ENCODE measurements at regions not wholly inside any gene's neighbourhood (a gene's known extent, or its start where the extent isn't known, plus 50 kb on each side); places are given as distances from the start of the nearest gene placed in this dataset.
"Not testable (repeated sequence)": the region's sequence is repeated elsewhere in the genome, so short reads cannot be mapped to it uniquely, and the experiment has no call there.

GRCh38 chr13:82259284-82259683 is 1623.0 kb downstream of the SLITRK1 start:
- no peak for FAIRE-seq
- no peak for DNase-seq (ENCODE audit: low spot score)

- FAIRE-seq (no peak), DNase-seq (ENCODE audit: low spot score) (no peak)
Measured at GRCh38 chr13:82257790-82258507, 1624.3 kb downstream of the SLITRK1 start.

GRCh38 chr13:82248762-82249161 is 1633.5 kb downstream of the SLITRK1 start:
- no peak for FAIRE-seq

GRCh38 chr13:82245860-82246259 is 1636.4 kb downstream of the SLITRK1 start:
- no peak for FAIRE-seq
- no peak for DNase-seq (ENCODE audit: low spot score)

More at GRCh38 chr13:82248762-82249161, 1633.5 kb downstream of the SLITRK1 start:
- DNase-seq (ENCODE audit: low spot score), result no peak

- DNase-seq (ENCODE audit: low spot score), result no peak
- FAIRE-seq, result no peak
Measured at GRCh38 chr13:82224806-82225205, 1657.5 kb downstream of the SLITRK1 start.

GRCh38 chr13:82221621-82222020 is 1660.7 kb downstream of the SLITRK1 start:
- FAIRE-seq, result no peak
- DNase-seq (ENCODE audit: low spot score), result no peak

GRCh38 chr13:82220641-82221040 is 1661.6 kb downstream of the SLITRK1 start:
- no peak for DNase-seq (ENCODE audit: low spot score)

GRCh38 chr13:82216165-82216564 is 1666.1 kb downstream of the SLITRK1 start:
- FAIRE-seq, result no peak
- DNase-seq (ENCODE audit: low spot score), result no peak

More at GRCh38 chr13:82220641-82221040, 1661.6 kb downstream of the SLITRK1 start:
- FAIRE-seq, result no peak

GRCh38 chr13:82214341-82214740 is 1667.9 kb downstream of the SLITRK1 start:
- no peak for FAIRE-seq
- no peak for DNase-seq (ENCODE audit: low spot score)

- DNase-seq (ENCODE audit: low spot score) (no peak), FAIRE-seq (no peak)
Measured at GRCh38 chr13:82206241-82206640, 1676.0 kb downstream of the SLITRK1 start.

- DNase-seq (ENCODE audit: low spot score), result no peak
- FAIRE-seq, result no peak
Measured at GRCh38 chr13:82202398-82202797, 1679.9 kb downstream of the SLITRK1 start.

- DNase-seq (ENCODE audit: low spot score), result no peak
- FAIRE-seq, result no peak
Measured at GRCh38 chr13:82196087-82196486, 1686.2 kb downstream of the SLITRK1 start.

- FAIRE-seq, result no peak
- no peak for DNase-seq (ENCODE audit: low spot score)
Measured at GRCh38 chr13:82187227-82187626, 1695.0 kb downstream of the SLITRK1 start.

- FAIRE-seq, result no peak
- no peak for DNase-seq (ENCODE audit: low spot score)
Measured at GRCh38 chr13:82176751-82177150, 1705.5 kb downstream of the SLITRK1 start.

GRCh38 chr13:82165396-82166174 is 1716.7 kb downstream of the SLITRK1 start:
- FAIRE-seq, result no peak
- DNase-seq (ENCODE audit: low spot score), result no peak

- not testable (repeated sequence) for FAIRE-seq; DNase-seq (ENCODE audit: low spot score)
Measured at GRCh38 chr13:82164780-82165395, 1717.4 kb downstream of the SLITRK1 start.

GRCh38 chr13:82147526-82147925 is 1734.7 kb downstream of the SLITRK1 start:
- no peak for FAIRE-seq

GRCh38 chr13:82136880-82137279 is 1745.4 kb downstream of the SLITRK1 start:
- no peak for FAIRE-seq

More at GRCh38 chr13:82147526-82147925, 1734.7 kb downstream of the SLITRK1 start:
- DNase-seq (ENCODE audit: low spot score), result no peak

GRCh38 chr13:82129281-82129680 is 1753.0 kb downstream of the SLITRK1 start:
- DNase-seq (ENCODE audit: low spot score) (no peak), FAIRE-seq (no peak)

More at GRCh38 chr13:82136880-82137279, 1745.4 kb downstream of the SLITRK1 start:
- no peak for DNase-seq (ENCODE audit: low spot score)

- DNase-seq (ENCODE audit: low spot score), result no peak
- FAIRE-seq, result no peak
Measured at GRCh38 chr13:82118589-82118988, 1763.7 kb downstream of the SLITRK1 start.

GRCh38 chr13:82116422-82116989 is 1765.8 kb downstream of the SLITRK1 start:
- DNase-seq (ENCODE audit: low spot score) (no peak), FAIRE-seq (no peak)

GRCh38 chr13:82115391-82115790 is 1766.9 kb downstream of the SLITRK1 start:
- FAIRE-seq (no peak), DNase-seq (ENCODE audit: low spot score) (no peak)
